ENCODE measurements at regions not wholly inside any gene's neighbourhood (a gene's known extent, or its start where the extent isn't known, plus 50 kb on each side); places are given as distances from the start of the nearest gene placed in this dataset.

DNA sequence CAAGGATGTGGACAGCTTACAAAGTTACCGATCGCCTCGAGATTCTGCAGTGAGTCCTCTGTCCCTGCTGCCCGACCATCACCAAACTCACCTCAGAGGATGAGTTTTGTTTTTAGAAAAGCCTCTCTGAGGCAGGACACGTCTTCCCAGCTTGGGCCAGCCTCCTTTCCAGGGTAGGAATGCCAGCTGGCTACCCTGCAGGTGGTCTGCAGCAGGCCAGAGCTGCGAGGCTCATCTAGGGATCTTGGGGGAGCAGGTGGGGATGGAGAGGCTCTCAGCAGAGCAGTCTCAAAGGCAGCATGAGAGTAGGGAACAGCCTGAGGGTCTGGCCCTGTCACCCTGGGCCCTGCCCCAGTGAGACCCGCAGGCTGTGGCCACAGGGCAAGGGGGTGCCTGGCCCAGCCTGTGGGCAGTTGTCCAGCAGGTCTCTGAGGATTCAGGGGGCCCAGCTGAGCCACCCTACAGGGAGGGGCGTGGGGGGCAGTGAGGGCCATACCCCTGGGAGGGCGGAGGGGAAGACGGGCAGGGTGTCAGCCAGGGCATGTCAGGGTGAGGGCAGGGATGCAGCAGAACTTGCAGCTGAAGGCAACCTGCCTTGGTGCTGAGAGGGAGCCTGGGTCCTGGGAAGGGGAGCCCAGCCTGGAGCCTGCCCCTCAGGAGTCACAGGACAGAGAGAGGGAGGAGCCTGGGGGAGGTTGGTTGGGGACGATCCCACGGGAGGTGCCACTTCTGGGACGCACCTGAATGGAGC, 57.3 kb upstream of the TPM4 start:
- intact Hi-C loops (cut with micrococcal nuclease): no loop called here
- POLR2A ChIA-PET: no interaction called here
- Histone ChIP-seq H2AFZ (ENCODE audit: low read depth, low read length) (no peak overlapping the region), H3K27ac (ENCODE audit: insufficient read depth, low read depth, low read length) (no peak overlapping the region), H3K36me3 (ENCODE audit: control insufficient read depth in 2 of 2, extremely low read depth in 1 of 2, insufficient read depth in 2 of 2, low read length in 2 of 2) (no peaks in the 10 kb centered on the region), H3K9ac (replicated peaks; ENCODE audit: extremely low read depth, insufficient read depth, low read length) (no peak overlapping the region), H3K4me3 (replicated peaks in 1 of 3; ENCODE audit: insufficient read depth in 1 of 3, low read depth in 1 of 3, low read length in 3 of 3) (no peak overlapping the region), H3K27me3 (ENCODE audit: control insufficient read depth in 2 of 2, insufficient read depth in 2 of 2, low read length in 2 of 2) (no peaks in the 10 kb centered on the region), H3K4me2 (ENCODE audit: insufficient read depth, low read length) (no peak overlapping the region), H3K4me1 (ENCODE audit: control insufficient read depth, extremely low read depth, insufficient read depth, low read length) (no peaks in the 10 kb centered on the region), H3K9me1 (replicated peaks; ENCODE audit: control insufficient read depth, extremely low read depth, insufficient read depth, low read length) (no peaks in the 10 kb centered on the region), H3K9me3 (replicated peaks; ENCODE audit: control insufficient read depth, insufficient read depth, low read length) (no peaks in the 10 kb centered on the region), H3K79me2 (ENCODE audit: control insufficient read depth, insufficient read depth, low read length) (no peaks in the 10 kb centered on the region), H4K20me1 (replicated peaks; ENCODE audit: control insufficient read depth, extremely low read depth, insufficient read depth, low read length) (no peaks in the 10 kb centered on the region)
- BruUV-seq (replicated peaks): no TSS peak
- CTCF ChIA-PET: no interaction called here
- FAIRE-seq (no peak), DNase-seq (ENCODE audit: low read depth, low spot score) (no peak)
- no peak for TF ChIP-seq POLR2A (IDR thresholded peaks at IDR 0.05; ENCODE audit: low read depth, low read length)
- no peak for TF ChIP-seq FOS (IDR thresholded peaks at IDR 0.05; ENCODE audit: borderline replicate concordance, insufficient read depth, low read length)
- no peak for TF ChIP-seq MYC (IDR thresholded peaks at IDR 0.05; ENCODE audit: low read depth, low read length)
- TF ChIP-seq MAX (IDR thresholded peaks at IDR 0.05; ENCODE audit: insufficient read depth, insufficient read length): no peak
- TF ChIP-seq, protein P1, sequence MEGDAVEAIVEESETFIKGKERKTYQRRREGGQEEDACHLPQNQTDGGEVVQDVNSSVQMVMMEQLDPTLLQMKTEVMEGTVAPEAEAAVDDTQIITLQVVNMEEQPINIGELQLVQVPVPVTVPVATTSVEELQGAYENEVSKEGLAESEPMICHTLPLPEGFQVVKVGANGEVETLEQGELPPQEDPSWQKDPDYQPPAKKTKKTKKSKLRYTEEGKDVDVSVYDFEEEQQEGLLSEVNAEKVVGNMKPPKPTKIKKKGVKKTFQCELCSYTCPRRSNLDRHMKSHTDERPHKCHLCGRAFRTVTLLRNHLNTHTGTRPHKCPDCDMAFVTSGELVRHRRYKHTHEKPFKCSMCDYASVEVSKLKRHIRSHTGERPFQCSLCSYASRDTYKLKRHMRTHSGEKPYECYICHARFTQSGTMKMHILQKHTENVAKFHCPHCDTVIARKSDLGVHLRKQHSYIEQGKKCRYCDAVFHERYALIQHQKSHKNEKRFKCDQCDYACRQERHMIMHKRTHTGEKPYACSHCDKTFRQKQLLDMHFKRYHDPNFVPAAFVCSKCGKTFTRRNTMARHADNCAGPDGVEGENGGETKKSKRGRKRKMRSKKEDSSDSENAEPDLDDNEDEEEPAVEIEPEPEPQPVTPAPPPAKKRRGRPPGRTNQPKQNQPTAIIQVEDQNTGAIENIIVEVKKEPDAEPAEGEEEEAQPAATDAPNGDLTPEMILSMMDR (IDR thresholded peaks at IDR 0.05; ENCODE audit: extremely low read depth in 1 of 2, insufficient read depth in 1 of 2, low read depth in 1 of 2, low read length in 2 of 2): no peak
- no peak for TF ChIP-seq GATA2 (IDR thresholded peaks at IDR 0.05; ENCODE audit: insufficient read depth, insufficient read length, low read depth, low read length)
- TF ChIP-seq EZH2 (IDR thresholded peaks at IDR 0.05; ENCODE audit: borderline replicate concordance, low read depth, low read length, severe bottlenecking): no peak
- no peak for TF ChIP-seq JUN (IDR thresholded peaks at IDR 0.05; ENCODE audit: borderline replicate concordance, insufficient read depth, insufficient read length, low read depth)
- TF ChIP-seq POLR2AphosphoS5 (IDR thresholded peaks at IDR 0.05; ENCODE audit: insufficient read depth, low read depth, low read length): no peak
- dilution Hi-C loops (cut with MboI; ENCODE audit: extremely low pct_ligation_motif_present, low sequenced_read_pairs): no loop called here
